Vagina (tissue), 2 donors: ENCODE measurements at regions not wholly inside any gene's neighbourhood (a gene's known extent, or its start where the extent isn't known, plus 50 kb on each side); places are given as distances from the start of the nearest gene placed in this dataset.

Source experiments
- POLR2A ChIP-seq, 2 donors: fragments of 450-650 bp; IDR thresholded peaks; one replicate each; pipeline ENCODE4 v1.6.1; 2017; ENCODE audit warnings: antibody characterized with exemption in 2 of 2, mild to moderate bottlenecking in 2 of 2, moderate library complexity in 2 of 2
- POLR2AphosphoS5 ChIP-seq, 2 donors: sonication (generic); formaldehyde crosslinking; IDR thresholded peaks; one replicate each; pipeline ENCODE4 v1.9.0; 2017; ENCODE audit warnings: antibody characterized with exemption in 2 of 2, mild to moderate bottlenecking in 2 of 2, low read depth in 1 of 2; ENCODE audit not compliant: insufficient read depth in 1 of 2
- TF ChIP-seq, protein P1 (sequence below), 3 experiments: fragments of 450-650 bp in 2 of 3; fragments of 200-600 bp in 1 of 3; sonication (generic) in 1 of 3; IDR thresholded peaks; one replicate each; pipeline ENCODE4 v1.5.1; 2017 to 2019; ENCODE audit warnings: antibody characterized with exemption in 3 of 3, mild to moderate bottlenecking in 2 of 3, moderate library complexity in 2 of 3

DNA sequence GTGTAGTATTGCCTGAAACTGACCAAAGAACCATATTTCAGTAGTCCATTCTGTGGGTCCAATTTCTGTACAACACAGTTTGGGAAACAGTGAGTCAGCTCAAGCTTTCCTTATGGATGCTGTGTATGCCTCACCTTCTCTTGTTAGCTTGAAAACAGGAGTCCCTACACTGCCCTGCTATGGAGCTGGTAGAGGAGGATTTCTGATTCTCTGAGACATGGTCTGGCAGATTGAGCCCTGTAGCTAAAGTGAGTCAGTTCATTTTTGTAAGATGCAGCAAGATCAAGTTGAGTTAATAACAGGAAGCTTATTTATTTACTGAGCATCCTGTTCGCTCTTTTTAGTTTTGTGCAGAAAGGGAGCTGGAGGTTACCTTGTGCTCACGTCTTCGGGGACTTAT, 424.1 kb upstream of the RBMS3 start:
- TF ChIP-seq, protein P1, sequence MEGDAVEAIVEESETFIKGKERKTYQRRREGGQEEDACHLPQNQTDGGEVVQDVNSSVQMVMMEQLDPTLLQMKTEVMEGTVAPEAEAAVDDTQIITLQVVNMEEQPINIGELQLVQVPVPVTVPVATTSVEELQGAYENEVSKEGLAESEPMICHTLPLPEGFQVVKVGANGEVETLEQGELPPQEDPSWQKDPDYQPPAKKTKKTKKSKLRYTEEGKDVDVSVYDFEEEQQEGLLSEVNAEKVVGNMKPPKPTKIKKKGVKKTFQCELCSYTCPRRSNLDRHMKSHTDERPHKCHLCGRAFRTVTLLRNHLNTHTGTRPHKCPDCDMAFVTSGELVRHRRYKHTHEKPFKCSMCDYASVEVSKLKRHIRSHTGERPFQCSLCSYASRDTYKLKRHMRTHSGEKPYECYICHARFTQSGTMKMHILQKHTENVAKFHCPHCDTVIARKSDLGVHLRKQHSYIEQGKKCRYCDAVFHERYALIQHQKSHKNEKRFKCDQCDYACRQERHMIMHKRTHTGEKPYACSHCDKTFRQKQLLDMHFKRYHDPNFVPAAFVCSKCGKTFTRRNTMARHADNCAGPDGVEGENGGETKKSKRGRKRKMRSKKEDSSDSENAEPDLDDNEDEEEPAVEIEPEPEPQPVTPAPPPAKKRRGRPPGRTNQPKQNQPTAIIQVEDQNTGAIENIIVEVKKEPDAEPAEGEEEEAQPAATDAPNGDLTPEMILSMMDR (IDR thresholded peaks at IDR 0.05), result no peak
- TF ChIP-seq POLR2A (IDR thresholded peaks at IDR 0.05) (no peak), POLR2AphosphoS5 (IDR thresholded peaks at IDR 0.05; ENCODE audit: insufficient read depth in 1 of 2, low read depth in 1 of 2) (no peak)
